ENCODE measurements at regions not wholly inside any gene's neighbourhood (a gene's known extent, or its start where the extent isn't known, plus 50 kb on each side); places are given as distances from the start of the nearest gene placed in this dataset.

DNA sequence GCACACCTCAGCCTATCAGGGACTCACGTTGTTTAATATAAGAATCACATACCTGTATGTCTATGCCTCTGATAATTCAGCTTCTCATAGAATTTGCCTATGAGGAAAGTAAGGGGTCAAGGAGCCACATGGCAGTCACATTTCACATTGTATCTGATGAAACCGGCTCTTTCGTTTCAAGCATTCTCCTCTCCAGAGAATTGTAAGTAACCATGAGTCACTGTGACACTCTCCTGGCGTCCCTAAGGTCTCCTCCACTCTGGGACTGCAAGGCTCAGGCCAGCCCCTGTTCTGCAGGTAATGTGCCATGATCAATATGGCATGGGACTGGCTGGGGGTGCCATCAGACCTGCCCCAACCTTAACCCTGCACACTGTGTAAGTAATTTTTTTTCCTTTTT lies 503.3 kb downstream of the COG6 start:
- TF ChIP-seq, protein P1, sequence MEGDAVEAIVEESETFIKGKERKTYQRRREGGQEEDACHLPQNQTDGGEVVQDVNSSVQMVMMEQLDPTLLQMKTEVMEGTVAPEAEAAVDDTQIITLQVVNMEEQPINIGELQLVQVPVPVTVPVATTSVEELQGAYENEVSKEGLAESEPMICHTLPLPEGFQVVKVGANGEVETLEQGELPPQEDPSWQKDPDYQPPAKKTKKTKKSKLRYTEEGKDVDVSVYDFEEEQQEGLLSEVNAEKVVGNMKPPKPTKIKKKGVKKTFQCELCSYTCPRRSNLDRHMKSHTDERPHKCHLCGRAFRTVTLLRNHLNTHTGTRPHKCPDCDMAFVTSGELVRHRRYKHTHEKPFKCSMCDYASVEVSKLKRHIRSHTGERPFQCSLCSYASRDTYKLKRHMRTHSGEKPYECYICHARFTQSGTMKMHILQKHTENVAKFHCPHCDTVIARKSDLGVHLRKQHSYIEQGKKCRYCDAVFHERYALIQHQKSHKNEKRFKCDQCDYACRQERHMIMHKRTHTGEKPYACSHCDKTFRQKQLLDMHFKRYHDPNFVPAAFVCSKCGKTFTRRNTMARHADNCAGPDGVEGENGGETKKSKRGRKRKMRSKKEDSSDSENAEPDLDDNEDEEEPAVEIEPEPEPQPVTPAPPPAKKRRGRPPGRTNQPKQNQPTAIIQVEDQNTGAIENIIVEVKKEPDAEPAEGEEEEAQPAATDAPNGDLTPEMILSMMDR (IDR thresholded peaks at IDR 0.05; ENCODE audit: low read depth, low read length), result no peak
- no peak for TF ChIP-seq POLR2A (IDR thresholded peaks at IDR 0.05; ENCODE audit: extremely low read depth, insufficient read length)
- TF ChIP-seq, protein P2, sequence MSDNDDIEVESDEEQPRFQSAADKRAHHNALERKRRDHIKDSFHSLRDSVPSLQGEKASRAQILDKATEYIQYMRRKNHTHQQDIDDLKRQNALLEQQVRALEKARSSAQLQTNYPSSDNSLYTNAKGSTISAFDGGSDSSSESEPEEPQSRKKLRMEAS (IDR thresholded peaks at IDR 0.05; ENCODE audit: low read depth, low read length), result no peak
- no peak for TF ChIP-seq MYC (IDR thresholded peaks at IDR 0.05; ENCODE audit: low read depth, low read length)

Measured in NB4 (cell line).